Chondrocyte (in vitro differentiated cells): ENCODE measurements at regions not wholly inside any gene's neighbourhood (a gene's known extent, or its start where the extent isn't known, plus 50 kb on each side); places are given as distances from the start of the nearest gene placed in this dataset.

ENCODE experiments used
- DNase-seq: peaks from one replicate; pipeline ENCODE4 v3.0.0; 2021; ENCODE audit warnings: mixed read lengths, low spot score
- H3K27ac Mint-ChIP-seq: one replicate; pipeline ENCODE4 v1.8.0; 2021; ENCODE audit warnings: mild to moderate bottlenecking, moderate library complexity, mixed read lengths; ENCODE audit not compliant: unreplicated experiment
- H3K27me3 Mint-ChIP-seq: 2 replicates; pipeline ENCODE4 v1.8.0; 2021; ENCODE audit warnings: low read depth, mixed read lengths
- H3K36me3 Mint-ChIP-seq: 2 replicates; pipeline ENCODE4 v1.8.0; 2021; ENCODE audit warnings: low read depth, mixed read lengths
- H3K4me1 Mint-ChIP-seq: 2 replicates; pipeline ENCODE4 v1.8.0; 2021; ENCODE audit warnings: low read depth, mild to moderate bottlenecking, mixed read lengths
- H3K4me3 Mint-ChIP-seq: one replicate; pipeline ENCODE4 v1.8.0; 2021; ENCODE audit warnings: mild to moderate bottlenecking, moderate library complexity, mixed read lengths; ENCODE audit not compliant: unreplicated experiment
- H3K9me3 Mint-ChIP-seq: 2 replicates; pipeline ENCODE4 v1.8.0; 2021; ENCODE audit warnings: low read depth, mixed read lengths
- TF ChIP-seq, protein P1 (sequence below): fragments of 200-600 bp; sonication (generic); IDR thresholded peaks from 2 replicates; pipeline ENCODE4 v1.5.0; 2021; ENCODE audit warnings: antibody characterized with exemption, mild to moderate bottlenecking, moderate library complexity

DNA sequence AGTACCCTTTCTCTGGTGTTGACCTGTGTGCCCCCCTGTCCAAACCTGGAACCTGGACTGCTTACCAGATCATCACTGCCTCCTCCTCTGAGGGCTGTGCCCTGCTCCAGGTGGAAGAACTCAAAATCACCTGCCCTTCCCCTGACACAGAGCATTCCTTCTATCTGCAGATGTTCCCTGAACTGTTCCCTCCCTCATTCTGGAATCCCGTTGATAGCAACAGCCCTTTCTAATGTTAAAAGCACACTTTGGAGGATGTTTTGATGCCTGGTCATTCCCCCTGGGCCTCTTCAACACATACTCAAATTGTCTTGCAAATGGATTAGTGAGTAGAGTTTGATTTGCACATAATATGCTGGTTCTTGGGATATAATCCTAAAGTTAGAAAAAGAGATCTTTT is 225.8 kb downstream of the FGF13 start:
- no peaks in the 10 kb centered on the region for H3K36me3 Mint-ChIP-seq
- H3K27ac Mint-ChIP-seq = no peak overlapping the region
- TF ChIP-seq, protein P1, sequence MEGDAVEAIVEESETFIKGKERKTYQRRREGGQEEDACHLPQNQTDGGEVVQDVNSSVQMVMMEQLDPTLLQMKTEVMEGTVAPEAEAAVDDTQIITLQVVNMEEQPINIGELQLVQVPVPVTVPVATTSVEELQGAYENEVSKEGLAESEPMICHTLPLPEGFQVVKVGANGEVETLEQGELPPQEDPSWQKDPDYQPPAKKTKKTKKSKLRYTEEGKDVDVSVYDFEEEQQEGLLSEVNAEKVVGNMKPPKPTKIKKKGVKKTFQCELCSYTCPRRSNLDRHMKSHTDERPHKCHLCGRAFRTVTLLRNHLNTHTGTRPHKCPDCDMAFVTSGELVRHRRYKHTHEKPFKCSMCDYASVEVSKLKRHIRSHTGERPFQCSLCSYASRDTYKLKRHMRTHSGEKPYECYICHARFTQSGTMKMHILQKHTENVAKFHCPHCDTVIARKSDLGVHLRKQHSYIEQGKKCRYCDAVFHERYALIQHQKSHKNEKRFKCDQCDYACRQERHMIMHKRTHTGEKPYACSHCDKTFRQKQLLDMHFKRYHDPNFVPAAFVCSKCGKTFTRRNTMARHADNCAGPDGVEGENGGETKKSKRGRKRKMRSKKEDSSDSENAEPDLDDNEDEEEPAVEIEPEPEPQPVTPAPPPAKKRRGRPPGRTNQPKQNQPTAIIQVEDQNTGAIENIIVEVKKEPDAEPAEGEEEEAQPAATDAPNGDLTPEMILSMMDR = no peak
- no peak for DNase-seq
- H3K4me3 Mint-ChIP-seq = no peak overlapping the region
- no peaks in the 10 kb centered on the region for H3K4me1 Mint-ChIP-seq
- H3K27me3 Mint-ChIP-seq = no peaks in the 10 kb centered on the region
- H3K9me3 Mint-ChIP-seq = peaks cover 28% of the 10 kb centered on the region

DNA sequence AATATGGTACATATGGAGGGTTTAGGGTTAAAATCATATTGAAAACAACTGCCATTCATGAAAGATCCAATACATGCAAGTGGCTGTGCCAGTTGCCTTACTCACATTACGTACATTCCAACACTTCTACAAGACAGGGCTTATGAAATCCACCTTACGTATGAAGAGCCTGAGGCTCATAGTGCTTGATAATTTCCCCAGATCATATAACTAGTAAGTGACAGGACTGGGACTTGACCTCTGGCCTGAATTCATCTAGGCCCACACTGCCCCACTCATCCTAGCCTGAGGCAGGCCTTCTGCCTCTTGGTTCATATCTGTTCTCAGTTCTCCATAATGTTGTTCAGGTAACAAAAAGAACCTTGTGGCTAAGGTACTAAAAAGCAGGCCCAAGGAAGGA is 226.3 kb downstream of the FGF13 start:
- H3K4me3 Mint-ChIP-seq = no peak overlapping the region
- no peaks in the 10 kb centered on the region for H3K27me3 Mint-ChIP-seq
- TF ChIP-seq, protein P1 = no peak
- H3K36me3 Mint-ChIP-seq = no peaks in the 10 kb centered on the region
- no peak for DNase-seq
- H3K27ac Mint-ChIP-seq = no peak overlapping the region
- H3K9me3 Mint-ChIP-seq = peaks cover 31% of the 10 kb centered on the region
- H3K4me1 Mint-ChIP-seq = no peaks in the 10 kb centered on the region

DNA sequence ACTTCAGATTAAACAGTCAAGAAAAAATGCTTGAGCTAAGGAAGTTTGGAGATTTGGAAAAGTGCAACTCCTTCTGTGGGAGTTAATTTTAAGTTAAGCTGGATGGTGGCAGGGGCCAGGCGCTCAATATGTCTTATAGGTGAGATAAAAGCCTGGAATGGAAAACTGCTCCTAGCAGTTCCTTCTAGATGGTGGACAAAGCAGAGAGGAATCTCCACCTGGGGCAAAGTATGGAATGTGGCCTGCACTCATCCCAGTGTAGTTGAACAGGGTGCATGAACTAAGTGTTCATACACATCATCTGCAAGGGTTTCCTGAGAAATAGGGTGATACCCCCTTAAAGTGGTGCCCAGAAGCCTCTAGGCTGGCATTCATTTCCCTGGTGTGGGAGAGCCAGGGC is 227.1 kb downstream of the FGF13 start:
- TF ChIP-seq, protein P1 = no peak
- no peak overlapping the region for H3K4me3 Mint-ChIP-seq
- no peak overlapping the region for H3K27ac Mint-ChIP-seq
- DNase-seq = no peak
- peaks cover 32% of the 10 kb centered on the region for H3K9me3 Mint-ChIP-seq
- no peaks in the 10 kb centered on the region for H3K27me3 Mint-ChIP-seq
- no peaks in the 10 kb centered on the region for H3K36me3 Mint-ChIP-seq
- H3K4me1 Mint-ChIP-seq = no peaks in the 10 kb centered on the region

DNA sequence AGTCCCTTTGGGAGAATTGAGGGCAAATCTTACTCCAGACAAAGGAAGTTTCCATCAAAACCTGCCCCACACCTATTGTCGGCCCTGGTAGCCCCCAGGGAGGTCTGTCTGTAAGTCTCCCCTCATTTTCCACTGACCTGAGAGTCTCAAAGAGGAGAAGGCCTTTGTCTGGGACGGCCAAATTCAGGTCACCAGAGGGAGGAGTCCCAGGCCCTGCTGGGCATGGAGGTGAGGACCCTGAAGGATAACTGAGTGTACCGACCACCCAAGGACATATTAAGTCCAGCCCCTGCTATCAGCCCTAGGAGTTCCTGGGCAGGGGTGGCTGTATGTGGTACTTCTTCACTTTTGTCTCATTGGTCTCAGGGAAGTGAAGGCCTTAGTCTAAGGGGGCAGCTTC is 229.9 kb downstream of the FGF13 start:
- TF ChIP-seq, protein P1 = no peak

DNA sequence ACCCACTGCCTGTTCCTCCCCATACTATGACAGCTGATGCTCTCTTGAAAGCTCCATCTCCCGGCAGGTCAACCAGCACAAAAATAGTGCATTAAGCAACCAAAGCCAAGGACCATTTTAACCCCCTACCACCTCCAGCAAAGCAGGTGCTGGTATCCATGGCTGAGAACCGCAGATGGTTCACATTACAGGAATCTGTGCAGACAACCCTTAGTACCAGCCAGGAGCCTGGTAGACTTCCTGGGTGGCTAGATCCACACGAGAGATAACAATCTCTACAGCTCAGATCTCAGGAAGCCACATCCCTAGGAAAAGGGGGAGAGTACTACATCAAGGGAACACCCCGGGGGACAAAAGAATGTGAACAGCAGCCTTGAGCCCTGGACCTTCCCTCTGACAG is 248.0 kb downstream of the FGF13 start:
- Mint-ChIP-seq H3K36me3 (no peaks in the 10 kb centered on the region), H3K9me3 (peaks cover 60% of the 10 kb centered on the region), H3K4me3 (no peak overlapping the region), H3K27me3 (no peaks in the 10 kb centered on the region), H3K4me1 (no peaks in the 10 kb centered on the region), H3K27ac (no peak overlapping the region)
- DNase-seq = no peak
- TF ChIP-seq, protein P1 = no peak

More for the DNA sequence above, 229.9 kb downstream of the FGF13 start:
- Mint-ChIP-seq H3K9me3 (peaks cover 33% of the 10 kb centered on the region), H3K4me1 (no peaks in the 10 kb centered on the region), H3K27me3 (no peaks in the 10 kb centered on the region), H3K36me3 (no peaks in the 10 kb centered on the region), H3K27ac (no peak overlapping the region), H3K4me3 (no peak overlapping the region)
- DNase-seq = no peak
